HL-60/S4 (cell line): ENCODE measurements at regions not wholly inside any gene's neighbourhood (a gene's known extent, or its start where the extent isn't known, plus 50 kb on each side); places are given as distances from the start of the nearest gene placed in this dataset.

ENCODE experiments used
- in situ Hi-C: fragments of 300-500 bp; cut with MboI; formaldehyde crosslinking; loops from 2 replicates; pipeline ENCODE4 v1.14.3; 2022; ENCODE audit warnings: low sequenced_read_pairs

DNA sequence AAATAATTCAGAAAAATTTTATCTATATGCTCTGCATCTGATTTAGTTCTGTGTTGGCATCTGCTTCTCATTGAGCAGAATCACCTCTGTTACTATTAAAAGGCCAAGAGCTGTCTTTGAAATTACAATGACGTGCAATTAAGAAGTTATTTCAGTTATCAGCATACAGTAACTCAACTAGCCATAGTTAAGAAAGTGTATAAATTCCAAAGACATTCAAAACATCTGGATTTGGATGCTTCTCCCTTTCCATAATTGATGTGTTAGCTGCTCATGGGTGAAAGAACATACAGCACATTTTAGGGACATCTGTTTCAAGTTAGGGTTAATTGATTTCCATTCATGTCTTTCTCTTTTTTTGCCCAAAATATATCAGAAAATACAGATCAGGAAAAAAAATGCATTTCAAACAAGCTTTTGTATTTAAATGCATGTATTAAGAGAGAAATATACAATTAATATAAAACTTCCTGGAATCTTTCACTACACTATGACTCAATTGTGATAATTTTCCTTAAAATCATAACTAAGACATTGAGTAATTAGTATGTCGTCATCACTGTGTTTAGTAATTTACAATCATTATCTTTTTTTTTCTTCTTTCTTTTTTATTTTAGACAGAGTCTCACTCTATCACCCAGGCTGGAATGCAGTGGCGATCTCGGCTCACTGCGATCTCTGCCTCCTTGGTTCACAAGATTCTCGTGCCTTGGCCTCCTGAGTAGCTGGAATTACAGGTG, 82.7 kb upstream of the MBNL1 start:
- in situ Hi-C loops: loop anchor here (25.0 kb wide), 1 partner anchor 251 kb away; no protein-coding TSS in a partner anchor

GRCh38 chr3:152190636-152191183, 78.0 kb upstream of the MBNL1 start:
- in situ Hi-C loops: loop anchor here (25.0 kb wide), 1 partner anchor 247 kb away; no protein-coding TSS in a partner anchor

- in situ Hi-C loops: loop anchor here (25.0 kb wide), 1 partner anchor 245 kb away; no protein-coding TSS in a partner anchor
Observed at GRCh38 chr3:152192050-152192449, 76.7 kb upstream of the MBNL1 start.

GRCh38 chr3:152192936-152193672, 75.6 kb upstream of the MBNL1 start:
- in situ Hi-C loops: loop anchor here (25.0 kb wide), 1 partner anchor 244 kb away; no protein-coding TSS in a partner anchor

DNA sequence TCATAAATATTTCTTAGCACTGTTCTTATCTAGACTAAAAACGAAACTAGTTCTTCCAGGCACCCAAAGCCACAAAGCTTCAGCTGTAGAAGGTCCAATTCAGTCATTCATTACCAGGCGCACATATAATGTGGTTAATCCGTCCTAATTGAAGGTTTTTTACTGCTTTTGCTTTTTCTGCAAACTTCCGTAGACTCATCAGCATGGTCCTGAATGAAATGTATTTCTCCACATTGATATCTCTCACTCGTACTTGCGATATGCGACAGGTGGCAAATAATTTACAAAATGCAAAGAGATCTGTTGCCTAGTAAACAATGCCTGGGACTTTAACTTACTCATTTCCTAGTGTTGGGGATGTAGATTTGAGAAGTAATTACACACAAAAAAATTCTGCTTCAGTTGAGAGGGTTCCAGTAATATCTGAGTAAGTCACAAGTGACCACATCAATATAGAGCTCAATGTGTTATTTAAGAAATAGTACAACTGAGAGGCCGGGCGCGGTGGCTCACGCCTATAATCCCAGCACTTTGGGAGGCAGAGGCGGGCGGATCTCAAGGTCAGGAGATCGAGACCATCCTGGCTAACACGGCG, 75.0 kb upstream of the MBNL1 start:
- in situ Hi-C loops: loop anchor here (25.0 kb wide), 1 partner anchor 244 kb away; no protein-coding TSS in a partner anchor

GRCh38 chr3:152195206-152195605, 73.5 kb upstream of the MBNL1 start:
- in situ Hi-C loops: loop anchor here (25.0 kb wide), 1 partner anchor 242 kb away; no protein-coding TSS in a partner anchor

DNA sequence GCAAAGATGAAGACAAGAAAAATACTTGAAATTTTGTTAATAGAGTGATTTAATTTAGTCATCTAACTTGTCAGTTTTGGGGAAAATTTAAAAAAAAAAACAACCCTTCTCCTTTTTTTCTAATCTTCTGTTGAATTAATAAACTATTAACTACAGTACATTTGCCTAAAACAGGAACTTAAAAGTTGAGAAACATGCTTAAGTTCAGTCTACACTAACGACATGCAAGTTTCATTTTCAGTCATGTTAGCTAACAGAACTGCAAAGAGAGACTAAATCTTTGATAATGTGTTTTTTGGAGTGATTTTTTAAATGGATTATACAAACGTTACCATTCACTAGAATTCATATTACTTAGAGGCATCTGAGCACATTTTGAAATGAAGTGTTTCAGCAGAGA, 71.9 kb upstream of the MBNL1 start:
- in situ Hi-C loops: loop anchor here (25.0 kb wide), 1 partner anchor 241 kb away; no protein-coding TSS in a partner anchor

DNA sequence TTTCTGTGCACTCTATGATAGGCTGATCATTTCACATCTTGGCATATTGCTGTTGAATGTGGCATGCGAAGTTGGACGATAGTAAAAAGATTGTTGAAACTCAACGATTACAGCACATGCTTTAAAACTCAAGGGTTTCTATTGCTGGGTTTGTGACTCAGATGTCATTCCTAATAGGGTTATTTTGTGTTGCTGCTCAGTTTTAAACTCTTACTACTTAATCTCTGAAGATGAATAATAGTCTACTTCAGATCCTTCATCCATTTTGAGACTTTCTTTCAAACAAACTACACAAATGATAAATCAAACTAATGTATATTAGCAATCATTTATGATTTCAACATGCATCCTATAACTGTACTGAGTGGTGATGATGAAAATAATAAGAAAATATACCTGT, 71.3 kb upstream of the MBNL1 start:
- in situ Hi-C loops: loop anchor here (25.0 kb wide), 1 partner anchor 240 kb away; no protein-coding TSS in a partner anchor

DNA sequence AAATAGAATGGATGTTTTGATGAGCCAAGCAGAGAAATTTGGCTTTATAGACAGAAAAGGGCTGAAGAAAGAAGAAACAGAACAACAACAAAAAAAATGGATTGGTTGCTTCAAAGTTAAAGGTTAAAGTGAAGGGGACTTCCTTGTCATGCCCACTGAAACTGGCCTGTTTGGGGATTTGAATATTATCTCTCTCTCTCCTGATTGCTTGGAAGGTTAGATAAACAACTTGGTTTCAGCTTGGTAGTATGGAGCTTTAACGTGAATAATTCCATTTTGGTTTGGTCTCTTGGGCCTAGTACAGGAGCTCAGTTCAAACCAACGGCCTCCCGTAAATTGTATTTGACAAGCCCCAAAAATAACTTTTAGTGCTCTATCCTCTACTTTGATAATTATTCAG, 70.8 kb upstream of the MBNL1 start:
- in situ Hi-C loops: loop anchor here (25.0 kb wide), 1 partner anchor 239 kb away; no protein-coding TSS in a partner anchor

DNA sequence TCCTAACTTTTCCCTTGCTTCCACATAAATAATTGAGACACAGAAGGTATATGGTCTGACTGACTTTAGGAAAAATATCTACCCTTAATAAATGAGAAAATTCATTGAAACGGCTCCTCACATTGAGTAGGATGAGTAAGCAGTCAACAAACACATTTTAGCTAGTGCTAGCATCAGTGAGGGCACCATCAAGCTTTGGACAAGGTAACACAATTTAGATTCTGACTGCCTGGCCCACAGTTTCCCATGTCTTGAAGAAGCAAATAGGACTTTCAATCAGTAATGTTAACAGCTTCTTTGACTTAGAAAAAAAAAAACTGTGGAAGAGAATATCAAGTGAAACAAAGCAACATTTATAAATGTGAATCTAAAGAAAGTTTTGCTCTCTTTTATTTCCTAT, 70.1 kb upstream of the MBNL1 start:
- in situ Hi-C loops: loop anchor here (25.0 kb wide), 1 partner anchor 239 kb away; no protein-coding TSS in a partner anchor

DNA sequence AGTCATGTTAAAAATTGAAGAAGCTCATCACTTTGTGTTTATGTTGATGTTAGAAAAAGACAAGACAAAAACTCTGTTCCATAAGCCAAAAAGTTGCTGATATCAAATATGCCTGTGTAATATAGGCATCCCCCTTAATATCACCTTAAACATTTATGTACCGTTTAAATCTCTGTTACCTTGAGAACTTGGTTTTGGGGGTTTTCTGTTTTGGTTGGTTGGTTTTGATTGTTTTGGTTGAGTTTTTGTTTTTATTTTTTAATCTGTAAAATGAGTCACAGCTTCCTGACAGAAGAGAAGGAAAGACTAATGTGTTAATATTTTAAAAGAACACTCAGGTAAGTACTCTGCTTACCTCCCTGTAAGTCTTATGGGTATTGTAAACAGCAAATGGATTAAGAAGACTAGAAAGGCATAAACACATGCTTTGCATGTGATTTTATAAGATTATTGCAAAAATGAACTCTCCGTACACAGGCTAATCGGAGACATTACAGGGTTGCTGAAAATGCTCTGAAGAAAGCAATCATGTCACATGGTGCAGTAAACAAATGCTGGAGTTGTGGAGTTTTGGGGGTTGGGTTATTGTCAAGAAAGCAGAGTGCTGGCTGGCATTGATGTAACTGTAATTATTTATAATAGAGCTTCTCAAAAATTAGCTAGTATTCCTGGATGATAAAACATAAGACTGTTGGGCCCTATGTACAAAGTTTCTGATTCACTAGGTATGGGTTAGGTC, 69.5 kb upstream of the MBNL1 start:
- in situ Hi-C loops: loop anchor here (25.0 kb wide), 1 partner anchor 238 kb away; no protein-coding TSS in a partner anchor

DNA sequence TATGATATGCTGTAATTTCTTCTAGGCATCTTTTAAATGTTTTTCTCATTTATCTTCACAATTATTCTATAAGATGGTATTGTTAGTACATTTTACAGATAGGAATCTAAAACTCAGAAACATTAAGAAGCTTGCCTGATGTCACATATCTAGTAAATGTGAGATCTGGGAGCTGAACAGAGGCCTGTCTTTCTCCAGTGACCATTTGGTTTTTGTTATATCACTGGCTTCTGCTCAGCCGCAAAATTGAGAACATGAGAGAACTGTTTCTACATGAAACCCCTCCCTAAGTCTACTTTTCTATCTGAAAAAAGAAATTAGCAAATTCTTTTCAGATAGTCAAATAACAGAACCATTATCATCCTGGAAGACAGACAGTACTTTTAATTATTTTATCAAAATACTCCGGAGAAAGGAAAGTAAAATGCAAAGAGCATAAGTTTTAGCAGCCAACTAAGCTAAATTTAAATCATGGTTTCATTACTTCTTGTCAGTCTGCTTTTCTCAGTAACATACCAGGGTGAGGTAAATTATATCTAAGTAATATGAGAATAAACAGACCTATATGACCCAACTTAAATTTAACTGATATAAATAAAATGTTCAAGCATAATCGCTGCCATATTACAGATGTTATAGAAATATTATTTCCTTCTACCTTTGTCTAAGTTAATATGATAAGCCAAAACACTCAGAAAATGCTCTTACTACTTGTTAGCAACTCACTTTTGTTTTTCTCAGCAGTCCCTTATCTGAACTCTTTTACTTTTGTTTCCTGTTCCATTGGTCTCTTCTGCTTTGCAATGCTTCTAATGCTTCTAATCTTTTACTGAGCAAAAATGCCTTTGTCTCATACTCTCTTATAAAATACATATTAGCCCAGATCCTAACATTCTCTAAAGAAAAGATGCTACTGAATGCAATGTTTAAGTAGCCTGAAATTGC, 68.0 kb upstream of the MBNL1 start:
- in situ Hi-C loops: no loop called here

GRCh38 chr3:152202976-152203626, 65.6 kb upstream of the MBNL1 start:
- in situ Hi-C loops: no loop called here

DNA sequence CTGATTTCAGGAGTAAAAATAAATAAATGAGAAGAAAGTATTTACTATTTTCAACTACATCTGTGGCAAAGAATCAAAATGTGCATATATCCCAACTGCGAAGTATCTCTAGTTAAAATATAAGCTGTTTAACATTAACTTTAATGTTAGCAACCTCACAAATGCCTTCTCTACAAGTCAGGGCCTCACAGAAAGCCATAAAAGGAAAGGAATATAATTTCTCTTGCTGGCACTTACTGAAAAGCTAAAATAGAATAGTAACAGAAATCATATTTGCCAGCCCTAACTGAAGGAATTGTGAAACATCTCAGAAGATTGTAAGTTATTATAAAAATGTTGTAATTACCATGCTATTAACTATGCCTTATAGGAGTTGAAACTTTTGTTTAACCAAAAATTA, 65.1 kb upstream of the MBNL1 start:
- in situ Hi-C loops: no loop called here

DNA sequence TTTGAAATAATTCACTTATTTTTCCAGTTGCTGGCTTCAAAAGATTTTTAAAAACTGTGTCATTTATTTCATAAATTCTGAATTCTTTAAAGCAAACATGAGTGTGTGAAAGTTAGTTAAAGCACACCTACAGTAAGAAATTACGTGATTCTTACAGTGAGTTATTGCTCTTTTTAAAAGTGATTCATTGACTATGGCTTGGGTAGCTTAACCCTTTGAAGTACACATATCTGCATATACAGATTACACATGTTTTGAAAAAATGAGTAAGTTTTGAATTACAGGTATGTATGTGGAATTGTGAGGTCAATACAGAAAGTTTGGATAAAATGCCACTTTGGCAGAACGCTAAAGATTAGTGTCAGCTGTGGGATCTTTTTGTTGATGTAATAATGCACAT, 64.5 kb upstream of the MBNL1 start:
- in situ Hi-C loops: no loop called here

DNA sequence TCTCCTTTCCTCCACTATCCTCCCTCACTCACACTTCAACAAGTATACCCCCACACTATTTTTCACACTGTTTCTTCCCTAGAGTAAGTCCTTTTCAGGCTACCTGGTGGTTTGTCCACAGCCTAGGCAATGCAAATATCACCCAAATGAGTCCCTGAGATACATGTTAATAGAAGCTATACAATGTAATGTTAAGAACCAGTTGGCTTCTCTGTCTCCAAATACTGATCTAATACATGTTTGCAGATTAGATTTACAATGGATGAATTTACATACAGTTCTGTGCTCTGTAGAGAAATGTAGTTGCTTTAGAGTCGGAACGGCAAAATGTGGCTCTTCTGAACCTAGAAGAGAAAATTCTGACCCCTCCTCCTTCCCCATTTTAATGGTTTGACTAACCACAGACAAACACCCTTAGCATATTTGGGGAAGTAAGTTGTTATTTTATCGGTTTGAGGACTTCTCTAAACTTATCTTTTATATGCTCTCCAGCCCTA, 63.6 kb upstream of the MBNL1 start:
- in situ Hi-C loops: no loop called here

- in situ Hi-C loops: no loop called here
Observed at GRCh38 chr3:152206243-152206760, 62.4 kb upstream of the MBNL1 start.

- in situ Hi-C loops: no loop called here
Observed at GRCh38 chr3:152208439-152208838, 60.3 kb upstream of the MBNL1 start.
